22Rv1 (cell line): ENCODE measurements at regions not wholly inside any gene's neighbourhood (a gene's known extent, or its start where the extent isn't known, plus 50 kb on each side); places are given as distances from the start of the nearest gene placed in this dataset.

ENCODE experiments used
- H3K27ac ChIP-seq: fragments of 450-650 bp; 2 replicates; pipeline ENCODE4 v1.5.1; 2017
- CTCF ChIP-seq: fragments of 450-650 bp; IDR thresholded peaks from 2 replicates; pipeline ENCODE4 v1.5.1; 2017; ENCODE audit warnings: mild to moderate bottlenecking
- ZFX ChIP-seq: fragments of 450-650 bp; IDR thresholded peaks from 2 replicates; pipeline ENCODE4 v1.6.1; 2017; ENCODE audit warnings: antibody characterized with exemption, borderline replicate concordance

GRCh38 chr16:6453742-6454141 lies 878.9 kb upstream of the RBFOX1 start:
- no peak for TF ChIP-seq ZFX
- TF ChIP-seq CTCF, result no peak
- H3K27ac ChIP-seq, result no peak overlapping the region

- no peak overlapping the region for H3K27ac ChIP-seq
- TF ChIP-seq ZFX, result no peak
- no peak for TF ChIP-seq CTCF
Observed at GRCh38 chr16:6447021-6447790, 885.4 kb upstream of the RBFOX1 start.

- no peak for TF ChIP-seq CTCF
- no peak for TF ChIP-seq ZFX
- no peak overlapping the region for H3K27ac ChIP-seq
Observed at GRCh38 chr16:6446370-6446769, 886.3 kb upstream of the RBFOX1 start.

- no peak overlapping the region for H3K27ac ChIP-seq
- TF ChIP-seq CTCF, result no peak
- no peak for TF ChIP-seq ZFX
Observed at GRCh38 chr16:6439129-6439528, 893.5 kb upstream of the RBFOX1 start.

- no peak for TF ChIP-seq CTCF
- no peak for TF ChIP-seq ZFX
- H3K27ac ChIP-seq, result no peak overlapping the region
Observed at GRCh38 chr16:6428861-6429260, 903.8 kb upstream of the RBFOX1 start.

- TF ChIP-seq ZFX, result no peak
- no peak for TF ChIP-seq CTCF
- H3K27ac ChIP-seq, result no peak overlapping the region
Observed at GRCh38 chr16:6427621-6428020, 905.0 kb upstream of the RBFOX1 start.

GRCh38 chr16:6407596-6407995 lies 925.0 kb upstream of the RBFOX1 start:
- H3K27ac ChIP-seq, result no peak overlapping the region
- TF ChIP-seq CTCF (no peak), ZFX (no peak)
